H1 (cell line): ENCODE measurements at regions not wholly inside any gene's neighbourhood (a gene's known extent, or its start where the extent isn't known, plus 50 kb on each side); places are given as distances from the start of the nearest gene placed in this dataset.

Experiments used
- CTCF ChIA-PET: fragments of 300-600 bp; sonication (Branson Sonifier 250); formaldehyde crosslinking; loops from one replicate; lab custom pipeline; 2021; ENCODE audit not compliant: partially characterized antibody; lab: Charles Lee
- POLR2A ChIA-PET: fragments of 300-600 bp; sonication (Branson Sonifier 250); formaldehyde crosslinking; loops from one replicate; lab custom pipeline; 2021; ENCODE audit warnings: inconsistent platforms; ENCODE audit not compliant: partially characterized antibody; lab: Charles Lee
- DNase-seq, 2 experiments: peaks; one replicate each; pipeline versions ENCODE4 v3.0.0 to v3.0.0-alpha.2; 2010 to 2022; ENCODE audit warnings: low spot score in 2 of 2, low read depth in 1 of 2, mixed read lengths in 1 of 2
- FAIRE-seq: peaks from 2 replicates; lab custom pipeline; 2011; peaks lifted over from hg19 to GRCh38; lab: Jason Lieb, UNC
- H2AFZ ChIP-seq: 2 replicates; pipeline ENCODE4 v1.8.1; 2012; ENCODE audit warnings: low read length, inconsistent platforms
- H2AK5ac ChIP-seq: 2 replicates; pipeline ENCODE4 v1.6.1; 2013; ENCODE audit warnings: low read depth, low read length
- H2BK120ac ChIP-seq: replicated peaks from 2 replicates; pipeline ENCODE3; 2013; ENCODE audit warnings: low read depth, low read length, inconsistent platforms
- H2BK12ac ChIP-seq: 2 replicates; pipeline ENCODE4 v1.6.1; 2013; ENCODE audit warnings: low read depth, low read length
- H2BK15ac ChIP-seq: 2 replicates; pipeline ENCODE4 v1.6.1; 2013; ENCODE audit warnings: low read length
- H2BK20ac ChIP-seq: 2 replicates; pipeline ENCODE4 v1.6.1; 2013; ENCODE audit warnings: low read length
- H2BK5ac ChIP-seq: 2 replicates; pipeline ENCODE4 v1.6.1; 2013; ENCODE audit warnings: low read depth, low read length
- H3K14ac ChIP-seq: 2 replicates; pipeline ENCODE4 v1.6.1; 2013; ENCODE audit warnings: inconsistent platforms; ENCODE audit not compliant: insufficient read length
- H3K18ac ChIP-seq: 2 replicates; pipeline ENCODE4 v1.6.1; 2013; ENCODE audit warnings: low read length; ENCODE audit errors: extremely low read depth
- H3K23ac ChIP-seq: 2 replicates; pipeline ENCODE4 v1.6.1; 2013; ENCODE audit warnings: inconsistent platforms; ENCODE audit not compliant: insufficient read length
- H3K23me2 ChIP-seq: 2 replicates; pipeline ENCODE4 v1.6.1; 2013; ENCODE audit warnings: low read depth, low read length
- H3K27ac ChIP-seq: 2 replicates; pipeline ENCODE4 v1.6.1; 2011; ENCODE audit warnings: low read depth, low read length, inconsistent platforms
- H3K27me3 ChIP-seq, 4 experiments: replicated peaks in 1 of 4; 1 replicate in 1 of 4; 2 replicates in 3 of 4; pipeline versions ENCODE4 v1.6.1 to v1.8.1; 2011 to 2013; ENCODE audit warnings: low read length in 3 of 4, mild to moderate bottlenecking in 3 of 4, inconsistent platforms in 2 of 4, mixed read lengths in 2 of 4, moderate library complexity in 1 of 4; ENCODE audit not compliant: control insufficient read depth in 3 of 4, insufficient read depth in 3 of 4; ENCODE audit errors: extremely low read depth in 1 of 4
- H3K36me3 ChIP-seq, 4 experiments: 2 replicates each; pipeline versions ENCODE4 v1.6.1 to v1.8.1; 2011 to 2013; ENCODE audit warnings: mild to moderate bottlenecking in 4 of 4, low read length in 3 of 4, moderate library complexity in 2 of 4, control low read depth in 1 of 4, inconsistent platforms in 1 of 4; ENCODE audit not compliant: insufficient read depth in 4 of 4, control insufficient read depth in 2 of 4
- H3K4ac ChIP-seq: replicated peaks from 2 replicates; pipeline ENCODE3; 2013; ENCODE audit warnings: low read length, low read depth, mixed read lengths, inconsistent platforms; ENCODE audit not compliant: insufficient read length
- H3K4me1 ChIP-seq, 4 experiments: replicated peaks in 1 of 4; 1 replicate in 1 of 4; 2 replicates in 3 of 4; pipeline versions ENCODE4 v1.6.1 to v1.8.1; 2011 to 2013; ENCODE audit warnings: low read length in 3 of 4, inconsistent platforms in 2 of 4, mixed read lengths in 1 of 4; ENCODE audit not compliant: insufficient read depth in 4 of 4, control insufficient read depth in 3 of 4
- H3K4me2 ChIP-seq, 2 experiments: 2 replicates each; pipeline versions ENCODE4 v1.6.1 to v1.8.1; 2011 to 2013; ENCODE audit warnings: low read depth in 2 of 2, low read length in 2 of 2, control low read depth in 1 of 2, inconsistent platforms in 1 of 2, mild to moderate bottlenecking in 1 of 2; ENCODE audit not compliant: insufficient read depth in 1 of 2
- H3K4me3 ChIP-seq, 4 experiments: fragments of 200-600, 300-600 bp in 1 of 4; sonication (generic), shearing (Covaris generic), sonication (Bioruptor Twin) in 1 of 4; 2 replicates each; pipeline versions ENCODE4 v1.5.1 to v1.8.1; 2011 to 2016; ENCODE audit warnings: low read length in 4 of 4, low read depth in 3 of 4, control low read depth in 2 of 4, inconsistent platforms in 2 of 4, mild to moderate bottlenecking in 2 of 4, mixed read lengths in 1 of 4, moderate library complexity in 1 of 4; ENCODE audit not compliant: insufficient read depth in 2 of 4; ENCODE audit errors: extremely low read depth in 1 of 4
- H3K56ac ChIP-seq: replicated peaks from 2 replicates; pipeline ENCODE3; 2013; ENCODE audit warnings: low read depth, mild to moderate bottlenecking, mixed read lengths, low read length, inconsistent platforms; ENCODE audit not compliant: insufficient read length
- H3K79me1 ChIP-seq: 2 replicates; pipeline ENCODE4 v1.6.1; 2013; ENCODE audit warnings: low read depth, low read length, control low read depth
- H3K79me2 ChIP-seq, 2 experiments: 2 replicates each; pipeline versions ENCODE4 v1.6.1 to v1.8.1; 2012 to 2013; ENCODE audit warnings: low read length in 2 of 2, mild to moderate bottlenecking in 2 of 2, inconsistent platforms in 1 of 2; ENCODE audit not compliant: insufficient read depth in 2 of 2, control insufficient read depth in 1 of 2
- H3K9ac ChIP-seq, 4 experiments: replicated peaks in 1 of 4; 1 replicate in 1 of 4; 2 replicates in 3 of 4; pipeline versions ENCODE4 v1.6.1 to v1.8.1; 2011 to 2013; ENCODE audit warnings: low read depth in 3 of 4, low read length in 3 of 4, control low read depth in 2 of 4, mild to moderate bottlenecking in 2 of 4, moderate library complexity in 2 of 4, inconsistent platforms in 1 of 4; ENCODE audit errors: extremely low read depth in 1 of 4
- H3K9me3 ChIP-seq, 2 experiments: 2 replicates each; pipeline versions ENCODE4 v1.6.1 to v1.8.1; 2012 to 2013; ENCODE audit warnings: mild to moderate bottlenecking in 2 of 2, moderate library complexity in 2 of 2, control low read depth in 1 of 2, inconsistent platforms in 1 of 2, low read depth in 1 of 2, low read length in 1 of 2, mixed read lengths in 1 of 2; ENCODE audit not compliant: insufficient read depth in 2 of 2
- H4K20me1 ChIP-seq, 2 experiments: replicated peaks in 1 of 2; 2 replicates each; pipeline versions ENCODE3 to v1.8.1; 2011 to 2013; ENCODE audit warnings: inconsistent platforms in 2 of 2, low read length in 2 of 2, mild to moderate bottlenecking in 1 of 2; ENCODE audit not compliant: insufficient read depth in 2 of 2, control insufficient read depth in 1 of 2
- H4K5ac ChIP-seq: 2 replicates; pipeline ENCODE4 v1.6.1; 2013; ENCODE audit warnings: low read length, low read depth, mixed read lengths, inconsistent platforms; ENCODE audit not compliant: insufficient read length
- H4K8ac ChIP-seq: 2 replicates; pipeline ENCODE4 v1.8.0; 2013; ENCODE audit warnings: mild to moderate bottlenecking, moderate library complexity, low read length, inconsistent platforms; ENCODE audit not compliant: insufficient read depth; ENCODE audit errors: extremely low read depth
- H4K91ac ChIP-seq: replicated peaks from 2 replicates; pipeline ENCODE3; 2013; ENCODE audit warnings: low read length, mixed read lengths, inconsistent platforms; ENCODE audit not compliant: insufficient read length
- BACH1 ChIP-seq: IDR thresholded peaks from 2 replicates; pipeline ENCODE4 v1.6.1; 2012; ENCODE audit warnings: low read length, improper control_type of control experiment
- BCL11A ChIP-seq, 2 experiments: IDR thresholded peaks; one replicate each; pipeline ENCODE4 v1.6.1; 2011; ENCODE audit warnings: low read depth in 2 of 2, low read length in 2 of 2, mild to moderate bottlenecking in 2 of 2
- CEBPB ChIP-seq: IDR thresholded peaks from 2 replicates; pipeline ENCODE4 v1.6.1; 2012; ENCODE audit warnings: low read depth, low read length
- CREB1 ChIP-seq: IDR thresholded peaks from 2 replicates; pipeline ENCODE4 v1.6.1; 2012; ENCODE audit warnings: inconsistent platforms
- CTBP2 ChIP-seq: IDR thresholded peaks from 2 replicates; pipeline ENCODE4 v1.7.0; 2011; ENCODE audit warnings: borderline replicate concordance, mild to moderate bottlenecking, moderate library complexity, mixed read lengths, low read length; ENCODE audit not compliant: insufficient read depth, insufficient read length
- EZH2 ChIP-seq: fragments of 200-600 bp; sonication (generic); IDR thresholded peaks from 2 replicates; pipeline ENCODE4 v1.7.1; 2012; ENCODE audit warnings: low read depth, mild to moderate bottlenecking, moderate library complexity, low read length, inconsistent platforms; ENCODE audit not compliant: severe bottlenecking
- KDM4A ChIP-seq: IDR thresholded peaks from one replicate; pipeline ENCODE4 v1.7.1; 2012; ENCODE audit warnings: low read depth, mild to moderate bottlenecking, moderate library complexity, low read length, inconsistent platforms; ENCODE audit not compliant: severe bottlenecking
- KDM5A ChIP-seq: fragments of 200-600 bp; IDR thresholded peaks from 2 replicates; pipeline ENCODE4 v1.7.1; 2012; ENCODE audit warnings: mild to moderate bottlenecking, low read length, inconsistent platforms, mixed read lengths
- RNF2 ChIP-seq: fragments of 200-900, 300-1000 bp; sonication (generic); IDR thresholded peaks from 2 replicates; pipeline ENCODE4 v1.7.1; 2016; ENCODE audit warnings: borderline replicate concordance, low read depth, mild to moderate bottlenecking, antibody characterized with exemption, low read length; ENCODE audit not compliant: poor library complexity, severe bottlenecking; ENCODE audit errors: missing control alignments
- SAP30 ChIP-seq: fragments of 300-600 bp; sonication (generic); IDR thresholded peaks from 2 replicates; pipeline ENCODE4 v1.7.1; 2012; ENCODE audit warnings: low read length, moderate library complexity, mild to moderate bottlenecking, inconsistent platforms; ENCODE audit not compliant: insufficient read depth, insufficient replicate concordance
- SIN3A ChIP-seq, 2 experiments: IDR thresholded peaks in 1 of 2; conservative IDR thresholded peaks in 1 of 2; 2 replicates each; pipeline ENCODE4 v1.6.1; 2011 to 2012; ENCODE audit warnings: low read length in 2 of 2, improper control_type of control experiment in 1 of 2, low read depth in 1 of 2, mild to moderate bottlenecking in 1 of 2
- SRF ChIP-seq: IDR thresholded peaks from 2 replicates; pipeline ENCODE4 v1.6.1; 2011; ENCODE audit warnings: mild to moderate bottlenecking, low read depth, low read length, moderate library complexity
- TCF12 ChIP-seq: IDR thresholded peaks from 2 replicates; pipeline ENCODE4 v1.6.1; 2011; ENCODE audit warnings: low read depth, mild to moderate bottlenecking, low read length
- WGBS, 2 experiments: shearing (Covaris generic) in 1 of 2; methylation state at CpG; one replicate each; pipeline versions ENCODE4 v1.1.6 to v1.1.7; 2013 to 2015; ENCODE audit warnings: low lambda C conversion rate in 2 of 2, mixed read lengths in 2 of 2, inconsistent platforms in 1 of 2, low coverage in 1 of 2, missing lambda C conversion rate in 1 of 2; ENCODE audit not compliant: insufficient replicate concordance in 2 of 2, insufficient coverage in 1 of 2, insufficient read length in 1 of 2; ENCODE audit errors: extremely low coverage in 1 of 2, missing lambda C conversion rate in 1 of 2; 5-methylcytosine and 5-hydroxymethylcytosine counted together
- TF ChIP-seq, protein P1 (sequence below): IDR thresholded peaks from 2 replicates; pipeline ENCODE4 v1.6.1; 2011; ENCODE audit warnings: low read length, improper control_type of control experiment

DNA sequence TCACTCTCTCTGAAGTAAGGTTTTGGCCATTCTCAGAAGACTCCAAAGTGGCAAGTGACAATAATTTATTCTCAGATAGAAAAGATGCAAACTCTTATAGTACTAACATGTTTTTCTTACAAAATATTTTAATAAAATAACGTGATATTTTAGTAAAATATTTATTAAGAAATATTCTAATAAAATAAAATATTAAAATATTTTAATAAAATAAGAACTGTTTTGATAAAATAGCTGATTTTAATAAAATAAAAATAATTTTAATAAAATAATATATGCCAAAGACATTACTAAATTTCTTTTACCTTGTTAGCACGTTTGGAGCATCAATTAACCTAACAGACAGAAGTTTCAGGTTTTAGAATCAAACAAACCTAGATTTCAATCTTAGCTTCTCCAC is 424.0 kb upstream of the NECTIN3 start:
- Histone ChIP-seq H2BK12ac (no peak overlapping the region), H3K4me1 (no peaks in the 10 kb centered on the region), H3K4ac (no peak overlapping the region), H3K4me2 (no peak overlapping the region), H3K4me3 (no peak overlapping the region), H3K9ac (no peak overlapping the region), H2AFZ (no peak overlapping the region), H3K14ac (no peak overlapping the region), H3K56ac (no peak overlapping the region), H3K18ac (no peak overlapping the region), H3K23ac (no peak overlapping the region), H3K36me3 (no peaks in the 10 kb centered on the region), H2AK5ac (no peak overlapping the region), H4K20me1 (no peaks in the 10 kb centered on the region), H3K9me3 (peaks cover 0 to 3% of the 10 kb centered on the region in 2 experiments; a peak in 1 of 4 replicates), H4K5ac (no peak overlapping the region), H4K8ac (no peak overlapping the region), H3K79me1 (no peaks in the 10 kb centered on the region), H2BK5ac (no peak overlapping the region), H2BK120ac (no peak overlapping the region), H3K79me2 (no peaks in the 10 kb centered on the region), H2BK15ac (no peak overlapping the region), H3K27ac (no peak overlapping the region), H4K91ac (no peak overlapping the region), H3K23me2 (no peaks in the 10 kb centered on the region), H2BK20ac (no peak overlapping the region), H3K27me3 (no peaks in the 10 kb centered on the region)
- POLR2A ChIA-PET: no interaction called here
- DNase-seq (no peak), FAIRE-seq (no peak)
- CTCF ChIA-PET: no interaction called here
- WGBS, 2 experiments: 41% methylated on average over 2 of the region's 2 CpGs; no CpG with 5 or more reads in 1 of the 2 experiments
- no peak for TF ChIP-seq CTBP2
- no peak for TF ChIP-seq SAP30
- TF ChIP-seq, protein P1, sequence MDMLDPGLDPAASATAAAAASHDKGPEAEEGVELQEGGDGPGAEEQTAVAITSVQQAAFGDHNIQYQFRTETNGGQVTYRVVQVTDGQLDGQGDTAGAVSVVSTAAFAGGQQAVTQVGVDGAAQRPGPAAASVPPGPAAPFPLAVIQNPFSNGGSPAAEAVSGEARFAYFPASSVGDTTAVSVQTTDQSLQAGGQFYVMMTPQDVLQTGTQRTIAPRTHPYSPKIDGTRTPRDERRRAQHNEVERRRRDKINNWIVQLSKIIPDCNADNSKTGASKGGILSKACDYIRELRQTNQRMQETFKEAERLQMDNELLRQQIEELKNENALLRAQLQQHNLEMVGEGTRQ: no peak
- no peak for TF ChIP-seq BCL11A (IDR thresholded peaks at IDR 0.05; ENCODE audit: low read depth in 2 of 2, low read length in 2 of 2)
- TF ChIP-seq BACH1: no peak
- TF ChIP-seq SIN3A (conservative IDR thresholded peaks at IDR 0.05 in 1 of 2, IDR thresholded peaks at IDR 0.05 in 1 of 2; ENCODE audit: low read depth in 1 of 2, low read length in 2 of 2): no peak
- TF ChIP-seq KDM5A: no peak
- TF ChIP-seq RNF2: no peak
- TF ChIP-seq CEBPB: no peak
- no peak for TF ChIP-seq TCF12
- no peak for TF ChIP-seq KDM4A
- no peak for TF ChIP-seq CREB1
- TF ChIP-seq SRF: no peak
- TF ChIP-seq EZH2: no peak
